ENCODE measurements at regions not wholly inside any gene's neighbourhood (a gene's known extent, or its start where the extent isn't known, plus 50 kb on each side); places are given as distances from the start of the nearest gene placed in this dataset.
"Not testable (repeated sequence)": the region's sequence is repeated elsewhere in the genome, so short reads cannot be mapped to it uniquely, and the experiment has no call there.

- no peaks in the 10 kb centered on the region for H3K9me3 ChIP-seq
- H3K36me3 ChIP-seq (replicated peaks): no peaks in the 10 kb centered on the region
- H3K4me3 ChIP-seq: no peak overlapping the region
- no peaks in the 10 kb centered on the region for H3K4me1 ChIP-seq
- in situ Hi-C loops (cut with MboI; ENCODE audit: low sequenced_read_pairs): no loop called here
- no peaks in the 10 kb centered on the region for H3K27me3 ChIP-seq (ENCODE audit: low read depth)
- DNase-seq (ENCODE audit: low spot score in 2 of 2): no peak
Observed at GRCh38 chr3:165716592-165716991, 120.6 kb downstream of the BCHE start.

GRCh38 chr3:165713479-165713878 lies 123.7 kb downstream of the BCHE start:
- no peak for DNase-seq (ENCODE audit: low spot score in 2 of 2)
- Histone ChIP-seq H3K9me3 (no peaks in the 10 kb centered on the region), H3K27me3 (ENCODE audit: low read depth) (no peaks in the 10 kb centered on the region), H3K4me1 (no peaks in the 10 kb centered on the region), H3K4me3 (no peak overlapping the region), H3K36me3 (replicated peaks) (no peaks in the 10 kb centered on the region)
- in situ Hi-C loops (cut with MboI; ENCODE audit: low sequenced_read_pairs): no loop called here

- H3K9me3 ChIP-seq: no peaks in the 10 kb centered on the region
- in situ Hi-C loops (cut with MboI; ENCODE audit: low sequenced_read_pairs): no loop called here
- no peak for DNase-seq (ENCODE audit: low spot score in 2 of 2)
- no peaks in the 10 kb centered on the region for H3K36me3 ChIP-seq (replicated peaks)
- H3K27me3 ChIP-seq (ENCODE audit: low read depth): no peaks in the 10 kb centered on the region
- no peaks in the 10 kb centered on the region for H3K4me1 ChIP-seq
- H3K4me3 ChIP-seq: no peak overlapping the region
Observed at GRCh38 chr3:165712382-165712781, 124.8 kb downstream of the BCHE start.

- Histone ChIP-seq H3K4me1 (no peaks in the 10 kb centered on the region), H3K27me3 (ENCODE audit: low read depth) (no peaks in the 10 kb centered on the region), H3K4me3 (no peak overlapping the region), H3K36me3 (replicated peaks) (no peaks in the 10 kb centered on the region), H3K9me3 (no peaks in the 10 kb centered on the region)
- in situ Hi-C loops (cut with MboI; ENCODE audit: low sequenced_read_pairs): no loop called here
- no peak for DNase-seq (ENCODE audit: low spot score in 2 of 2)
Observed at GRCh38 chr3:165697910-165698309, 139.3 kb downstream of the BCHE start.

- no peaks in the 10 kb centered on the region for H3K9me3 ChIP-seq
- no peaks in the 10 kb centered on the region for H3K4me1 ChIP-seq
- DNase-seq (ENCODE audit: low spot score in 2 of 2): no peak
- no peaks in the 10 kb centered on the region for H3K36me3 ChIP-seq (replicated peaks)
- H3K4me3 ChIP-seq: no peak overlapping the region
- no peaks in the 10 kb centered on the region for H3K27me3 ChIP-seq (ENCODE audit: low read depth)
- in situ Hi-C loops (cut with MboI; ENCODE audit: low sequenced_read_pairs): no loop called here
Observed at GRCh38 chr3:165696496-165696895, 140.7 kb downstream of the BCHE start.

- no peaks in the 10 kb centered on the region for H3K4me1 ChIP-seq
- H3K9me3 ChIP-seq: no peaks in the 10 kb centered on the region
- no peak for DNase-seq (ENCODE audit: low spot score in 2 of 2)
- no peaks in the 10 kb centered on the region for H3K36me3 ChIP-seq (replicated peaks)
- in situ Hi-C loops (cut with MboI; ENCODE audit: low sequenced_read_pairs): no loop called here
- no peaks in the 10 kb centered on the region for H3K27me3 ChIP-seq (ENCODE audit: low read depth)
- no peak overlapping the region for H3K4me3 ChIP-seq
Observed at GRCh38 chr3:165683947-165684346, 153.3 kb downstream of the BCHE start.

GRCh38 chr3:165682734-165683133 lies 154.5 kb downstream of the BCHE start:
- no peak overlapping the region for H3K4me3 ChIP-seq
- no peaks in the 10 kb centered on the region for H3K9me3 ChIP-seq
- H3K27me3 ChIP-seq (ENCODE audit: low read depth): no peaks in the 10 kb centered on the region
- no peak for DNase-seq (ENCODE audit: low spot score in 2 of 2)
- in situ Hi-C loops (cut with MboI; ENCODE audit: low sequenced_read_pairs): no loop called here
- no peaks in the 10 kb centered on the region for H3K4me1 ChIP-seq
- H3K36me3 ChIP-seq (replicated peaks): no peaks in the 10 kb centered on the region

GRCh38 chr3:165669967-165670366 lies 167.3 kb downstream of the BCHE start:
- H3K36me3 ChIP-seq (replicated peaks): no peaks in the 10 kb centered on the region
- no peaks in the 10 kb centered on the region for H3K9me3 ChIP-seq
- H3K4me1 ChIP-seq: no peaks in the 10 kb centered on the region
- H3K4me3 ChIP-seq: no peak overlapping the region
- DNase-seq (ENCODE audit: low spot score in 2 of 2): no peak
- H3K27me3 ChIP-seq (ENCODE audit: low read depth): no peaks in the 10 kb centered on the region
- in situ Hi-C loops (cut with MboI; ENCODE audit: low sequenced_read_pairs): no loop called here

GRCh38 chr3:165669504-165669903 lies 167.7 kb downstream of the BCHE start:
- in situ Hi-C loops (cut with MboI; ENCODE audit: low sequenced_read_pairs): no loop called here
- no peaks in the 10 kb centered on the region for H3K4me1 ChIP-seq
- no peak overlapping the region for H3K4me3 ChIP-seq
- no peaks in the 10 kb centered on the region for H3K27me3 ChIP-seq (ENCODE audit: low read depth)
- H3K9me3 ChIP-seq: no peaks in the 10 kb centered on the region
- H3K36me3 ChIP-seq (replicated peaks): no peaks in the 10 kb centered on the region
- no peak for DNase-seq (ENCODE audit: low spot score in 2 of 2)

- H3K4me3 ChIP-seq: no peak overlapping the region
- no peaks in the 10 kb centered on the region for H3K9me3 ChIP-seq
- H3K27me3 ChIP-seq (ENCODE audit: low read depth): no peaks in the 10 kb centered on the region
- no peaks in the 10 kb centered on the region for H3K4me1 ChIP-seq
- in situ Hi-C loops (cut with MboI; ENCODE audit: low sequenced_read_pairs): no loop called here
- no peaks in the 10 kb centered on the region for H3K36me3 ChIP-seq (replicated peaks)
- DNase-seq (ENCODE audit: low spot score in 2 of 2): no peak
Observed at GRCh38 chr3:165667676-165668075, 169.5 kb downstream of the BCHE start.

- H3K4me1 ChIP-seq: no peaks in the 10 kb centered on the region
- no peak for DNase-seq (ENCODE audit: low spot score in 2 of 2)
- H3K4me3 ChIP-seq: no peak overlapping the region
- H3K27me3 ChIP-seq (ENCODE audit: low read depth): no peaks in the 10 kb centered on the region
- no peaks in the 10 kb centered on the region for H3K36me3 ChIP-seq (replicated peaks)
- H3K9me3 ChIP-seq: no peaks in the 10 kb centered on the region
- in situ Hi-C loops (cut with MboI; ENCODE audit: low sequenced_read_pairs): no loop called here
Observed at GRCh38 chr3:165658027-165658426, 179.2 kb downstream of the BCHE start.

GRCh38 chr3:165653130-165653778 lies 184.0 kb downstream of the BCHE start:
- Histone ChIP-seq H3K36me3 (replicated peaks) (no peaks in the 10 kb centered on the region), H3K9me3 (no peaks in the 10 kb centered on the region), H3K27me3 (ENCODE audit: low read depth) (no peaks in the 10 kb centered on the region), H3K4me1 (no peaks in the 10 kb centered on the region; the same call in 1 of the 2 replicates), H3K4me3 (no peak overlapping the region)
- in situ Hi-C loops (cut with MboI; ENCODE audit: low sequenced_read_pairs): no loop called here
- DNase-seq (ENCODE audit: low spot score in 2 of 2): peak in 1 of 2 experiments; percentile 29

GRCh38 chr3:165649282-165649681 lies 187.9 kb downstream of the BCHE start:
- H3K4me3 ChIP-seq; H3K36me3 ChIP-seq (replicated peaks); H3K27me3 ChIP-seq (ENCODE audit: low read depth); H3K9me3 ChIP-seq; in situ Hi-C loops (cut with MboI; ENCODE audit: low sequenced_read_pairs); H3K4me1 ChIP-seq; DNase-seq (ENCODE audit: low spot score in 2 of 2): not testable (repeated sequence)

- in situ Hi-C loops (cut with MboI; ENCODE audit: low sequenced_read_pairs): no loop called here
- H3K4me3 ChIP-seq: no peak overlapping the region
Observed at GRCh38 chr3:165645191-165645590, 192.0 kb downstream of the BCHE start.

GRCh38 chr3:165644331-165644730 lies 192.9 kb downstream of the BCHE start:
- no peak overlapping the region for H3K4me3 ChIP-seq
- no peaks in the 10 kb centered on the region for H3K9me3 ChIP-seq
- H3K27me3 ChIP-seq (ENCODE audit: low read depth): no peaks in the 10 kb centered on the region
- in situ Hi-C loops (cut with MboI; ENCODE audit: low sequenced_read_pairs): no loop called here
- no peaks in the 10 kb centered on the region for H3K4me1 ChIP-seq
- no peaks in the 10 kb centered on the region for H3K36me3 ChIP-seq (replicated peaks)
- DNase-seq (ENCODE audit: low spot score in 2 of 2): no peak

More at GRCh38 chr3:165645191-165645590, 192.0 kb downstream of the BCHE start:
- H3K27me3 ChIP-seq (ENCODE audit: low read depth): no peaks in the 10 kb centered on the region
- no peaks in the 10 kb centered on the region for H3K9me3 ChIP-seq
- H3K36me3 ChIP-seq (replicated peaks): no peaks in the 10 kb centered on the region
- no peak for DNase-seq (ENCODE audit: low spot score in 2 of 2)
- H3K4me1 ChIP-seq: no peaks in the 10 kb centered on the region
